ENCODE measurements at regions not wholly inside any gene's neighbourhood (a gene's known extent, or its start where the extent isn't known, plus 50 kb on each side); places are given as distances from the start of the nearest gene placed in this dataset.

- TF ChIP-seq CTCF (IDR thresholded peaks at IDR 0.05) (no peak), POLR2A (IDR thresholded peaks at IDR 0.05) (no peak)
These were observed 278.9 kb upstream of the PCDH9 start for GRCh38 chr13:67509018-67509417.

All from lower leg skin (tissue), 3 donors.